Fibroblast of villous mesenchyme (primary cell): ENCODE measurements at regions not wholly inside any gene's neighbourhood (a gene's known extent, or its start where the extent isn't known, plus 50 kb on each side); places are given as distances from the start of the nearest gene placed in this dataset.

Source experiments
- DNase-seq: peaks from one replicate; pipeline ENCODE4 v3.0.0-alpha.2; 2010; ENCODE audit warnings: low read depth
- H3K4me3 ChIP-seq: 2 replicates; pipeline ENCODE4 v1.5.1; 2011; ENCODE audit warnings: low read depth, mild to moderate bottlenecking, low read length
- TF ChIP-seq, protein P1 (sequence below): IDR thresholded peaks from 2 replicates; pipeline ENCODE4 v1.5.1; 2012; ENCODE audit warnings: low read depth, mild to moderate bottlenecking, low read length; ENCODE audit not compliant: insufficient read depth

DNA sequence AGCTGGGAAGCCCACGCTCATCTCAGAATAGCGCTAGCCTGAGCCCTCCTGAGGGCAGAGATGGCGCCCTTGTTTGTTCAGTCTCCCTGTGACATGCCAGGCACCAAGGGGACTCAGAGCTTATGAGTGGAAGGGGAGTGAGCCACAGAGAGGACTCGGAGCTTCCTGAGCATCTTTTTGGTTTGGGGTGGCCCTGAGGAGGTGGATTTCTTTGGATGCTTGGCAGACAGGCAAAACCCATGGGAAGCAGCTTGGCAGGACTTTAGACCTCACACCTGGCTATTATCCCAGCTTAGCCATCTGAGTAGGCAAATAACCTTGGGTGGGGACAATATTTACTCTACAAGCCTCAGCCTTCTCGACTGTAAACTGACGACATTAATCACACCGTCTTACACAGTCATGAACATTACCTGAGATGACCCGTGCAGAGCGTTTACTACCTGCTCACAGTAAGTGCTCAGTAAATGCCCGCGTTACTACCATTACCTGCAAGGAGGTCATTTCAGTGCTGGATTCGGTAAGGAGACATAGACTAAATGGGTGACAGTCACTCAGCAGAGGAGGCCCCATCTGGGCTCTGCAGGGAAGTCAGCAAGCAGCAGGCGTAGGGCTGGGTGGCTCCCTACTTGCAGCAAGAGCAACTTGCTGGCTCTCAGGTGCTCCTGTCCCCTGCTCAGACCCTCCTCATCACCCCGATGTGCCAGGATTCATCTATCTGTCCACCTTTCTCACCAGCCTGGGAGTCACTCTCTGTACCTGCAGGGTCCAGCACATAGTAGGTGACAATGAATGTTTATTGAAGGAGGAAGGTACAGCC is 54.9 kb downstream of the KLHDC7A start:
- no peak for DNase-seq
- no peak overlapping the region for H3K4me3 ChIP-seq
- TF ChIP-seq, protein P1, sequence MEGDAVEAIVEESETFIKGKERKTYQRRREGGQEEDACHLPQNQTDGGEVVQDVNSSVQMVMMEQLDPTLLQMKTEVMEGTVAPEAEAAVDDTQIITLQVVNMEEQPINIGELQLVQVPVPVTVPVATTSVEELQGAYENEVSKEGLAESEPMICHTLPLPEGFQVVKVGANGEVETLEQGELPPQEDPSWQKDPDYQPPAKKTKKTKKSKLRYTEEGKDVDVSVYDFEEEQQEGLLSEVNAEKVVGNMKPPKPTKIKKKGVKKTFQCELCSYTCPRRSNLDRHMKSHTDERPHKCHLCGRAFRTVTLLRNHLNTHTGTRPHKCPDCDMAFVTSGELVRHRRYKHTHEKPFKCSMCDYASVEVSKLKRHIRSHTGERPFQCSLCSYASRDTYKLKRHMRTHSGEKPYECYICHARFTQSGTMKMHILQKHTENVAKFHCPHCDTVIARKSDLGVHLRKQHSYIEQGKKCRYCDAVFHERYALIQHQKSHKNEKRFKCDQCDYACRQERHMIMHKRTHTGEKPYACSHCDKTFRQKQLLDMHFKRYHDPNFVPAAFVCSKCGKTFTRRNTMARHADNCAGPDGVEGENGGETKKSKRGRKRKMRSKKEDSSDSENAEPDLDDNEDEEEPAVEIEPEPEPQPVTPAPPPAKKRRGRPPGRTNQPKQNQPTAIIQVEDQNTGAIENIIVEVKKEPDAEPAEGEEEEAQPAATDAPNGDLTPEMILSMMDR, result no peak

- DNase-seq, result no peak
- H3K4me3 ChIP-seq, result no peak overlapping the region
- TF ChIP-seq, protein P1, result no peak
These were observed 55.6 kb downstream of the KLHDC7A start for GRCh38 chr1:18536356-18536755.

GRCh38 chr1:18536915-18537314 is 56.2 kb downstream of the KLHDC7A start:
- DNase-seq, result no peak
- H3K4me3 ChIP-seq, result no peak overlapping the region
- TF ChIP-seq, protein P1, result no peak

GRCh38 chr1:18537386-18538306 is 56.9 kb downstream of the KLHDC7A start:
- DNase-seq, result no peak
- H3K4me3 ChIP-seq, result no peak overlapping the region
- TF ChIP-seq, protein P1, result no peak

DNA sequence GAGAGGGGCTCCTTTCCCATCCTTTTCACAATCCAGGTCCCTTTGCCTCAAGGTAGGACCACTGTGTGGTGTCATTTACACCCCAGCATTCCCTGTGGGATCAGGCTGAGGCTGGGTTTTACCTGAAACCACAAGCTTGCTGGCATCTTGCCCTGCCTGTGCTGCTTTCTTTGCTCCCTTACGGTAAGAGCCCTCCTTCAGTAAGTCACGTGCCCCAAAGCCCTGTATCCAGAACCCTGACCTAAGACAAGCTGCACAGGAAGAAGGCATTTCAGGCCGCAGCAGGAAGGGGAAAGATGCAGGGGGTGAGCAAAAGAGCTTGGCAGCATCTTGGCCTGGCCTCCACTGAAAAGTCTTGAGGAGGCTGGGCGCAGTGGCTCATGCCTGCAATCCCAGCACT is 58.4 kb downstream of the KLHDC7A start:
- TF ChIP-seq, protein P1, result no peak

DNA sequence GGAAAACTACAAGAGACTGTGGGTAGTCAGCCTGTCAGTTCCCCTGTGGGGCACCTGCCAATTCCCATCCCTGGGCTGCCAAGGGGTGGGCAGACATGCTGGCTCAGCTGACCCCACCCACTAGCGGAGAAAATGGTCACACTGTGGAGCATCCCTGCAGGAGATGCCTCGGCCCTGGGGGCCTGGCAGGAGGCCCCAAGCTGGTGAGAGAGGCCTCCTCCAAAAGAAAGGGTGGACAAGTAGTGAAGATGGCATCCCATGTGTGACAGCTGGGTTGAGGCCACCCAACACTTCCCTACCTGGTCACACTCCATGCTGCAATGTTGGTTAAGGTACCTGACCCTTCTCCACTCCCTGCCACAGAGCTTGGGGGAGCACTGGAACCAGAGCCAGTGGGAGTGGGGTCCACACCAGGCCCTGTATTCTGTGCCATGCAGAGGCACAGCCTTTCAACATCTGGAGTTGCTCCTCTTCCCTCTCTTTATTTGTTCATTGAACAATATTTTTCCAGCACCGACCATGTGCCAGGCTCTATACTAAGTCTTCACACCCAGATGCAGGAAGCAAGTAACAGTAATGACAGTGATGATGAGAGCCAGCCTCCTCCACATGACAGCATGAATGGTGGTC is 59.5 kb downstream of the KLHDC7A start:
- TF ChIP-seq, protein P1, result no peak
- H3K4me3 ChIP-seq, result no peak overlapping the region
- no peak for DNase-seq

More for the DNA sequence above, 58.4 kb downstream of the KLHDC7A start:
- no peak overlapping the region for H3K4me3 ChIP-seq
- no peak for DNase-seq
